Thyroid gland (tissue), 4 donors: ENCODE measurements at regions not wholly inside any gene's neighbourhood (a gene's known extent, or its start where the extent isn't known, plus 50 kb on each side); places are given as distances from the start of the nearest gene placed in this dataset.

Source experiments
- DNase-seq, 2 donors: peaks; one replicate each; pipeline ENCODE4 v3.0.0-alpha.2; 2019
- H3K27ac ChIP-seq, 3 donors: fragments of 200-600 bp; sonication (generic); 1 replicate in 2 of 3; 2 replicates in 1 of 3; pipeline ENCODE4 v1.5.1; 2016 to 2019; ENCODE audit warnings: mild to moderate bottlenecking in 1 of 3, moderate library complexity in 1 of 3
- H3K27me3 ChIP-seq: fragments of 200-600 bp; sonication (generic); one replicate; pipeline ENCODE4 v1.5.1; 2019
- H3K36me3 ChIP-seq, 2 donors: fragments of 200-600 bp; sonication (generic); one replicate each; pipeline ENCODE4 v1.5.1; 2016 to 2019
- H3K4me1 ChIP-seq, 2 donors: fragments of 200-600 bp; sonication (generic); one replicate each; pipeline ENCODE4 v1.5.1; 2017 to 2019
- H3K4me3 ChIP-seq, 3 donors: fragments of 200-600 bp; sonication (generic); replicated peaks in 1 of 3; 1 replicate in 2 of 3; 2 replicates in 1 of 3; pipeline ENCODE4 v1.5.1; 2016; ENCODE audit warnings: mild to moderate bottlenecking in 1 of 3
- H3K9me3 ChIP-seq: fragments of 200-600 bp; sonication (generic); one replicate; pipeline ENCODE4 v1.5.1; 2017
- CTCF ChIP-seq, 6 experiments: fragments of 200-600 bp in 3 of 6; fragments of 450-650 bp in 3 of 6; sonication (generic) in 3 of 6; IDR thresholded peaks; one replicate each; pipeline ENCODE4 v1.5.1; 2016 to 2019; ENCODE audit warnings: antibody characterized with exemption in 6 of 6, mild to moderate bottlenecking in 2 of 6, inconsistent platforms in 1 of 6, moderate library complexity in 1 of 6
- POLR2A ChIP-seq, 2 donors: fragments of 450-650 bp; IDR thresholded peaks; one replicate each; pipeline ENCODE4 v1.6.1; 2017; ENCODE audit warnings: antibody characterized with exemption in 2 of 2, mild to moderate bottlenecking in 2 of 2, moderate library complexity in 1 of 2
- WGBS, 2 donors: methylation state at CpG; one replicate each; pipeline ENCODE4 v1.1.5; 2017; 5-methylcytosine and 5-hydroxymethylcytosine counted together
- intact Hi-C: fragments of 100-400 bp; cut with DNase I; formaldehyde crosslinking; loops from one replicate; pipeline ENCODE4 v1.15.1; 2023

GRCh38 chr18:78766651-78767533 is 212.7 kb upstream of the SALL3 start:
- TF ChIP-seq POLR2A (IDR thresholded peaks at IDR 0.05) (no peak), CTCF (IDR thresholded peaks at IDR 0.05) (no peak)
- Histone ChIP-seq H3K4me3 (no peak overlapping the region), H3K27me3 (no peaks in the 10 kb centered on the region), H3K27ac (no peak overlapping the region), H3K9me3 (no peaks in the 10 kb centered on the region), H3K4me1 (no peaks in the 10 kb centered on the region), H3K36me3 (no peaks in the 10 kb centered on the region)
- intact Hi-C loops: no loop called here
- DNase-seq: no peak
- WGBS, 2 donors: 83 to 86% methylated on average over 30 of the region's 31 CpGs

- no peak overlapping the region for H3K4me3 ChIP-seq
- H3K9me3 ChIP-seq: no peaks in the 10 kb centered on the region
- WGBS, 2 donors: 89 to 92% methylated on average over 7 to 9 of the region's 14 CpGs
- H3K4me1 ChIP-seq: no peaks in the 10 kb centered on the region
- no peak overlapping the region for H3K27ac ChIP-seq
- TF ChIP-seq POLR2A (IDR thresholded peaks at IDR 0.05) (no peak), CTCF (IDR thresholded peaks at IDR 0.05) (no peak)
- no peaks in the 10 kb centered on the region for H3K27me3 ChIP-seq
- intact Hi-C loops: no loop called here
- DNase-seq: no peak
- H3K36me3 ChIP-seq: no peaks in the 10 kb centered on the region
These were observed 212.0 kb upstream of the SALL3 start for GRCh38 chr18:78767648-78768071.

GRCh38 chr18:78768221-78768620 is 211.4 kb upstream of the SALL3 start:
- intact Hi-C loops: no loop called here
- TF ChIP-seq CTCF (IDR thresholded peaks at IDR 0.05): no peak
- no peak for TF ChIP-seq POLR2A (IDR thresholded peaks at IDR 0.05)
- H3K27ac ChIP-seq: no peak overlapping the region
- DNase-seq: no peak
- H3K9me3 ChIP-seq: no peaks in the 10 kb centered on the region
- H3K27me3 ChIP-seq: no peaks in the 10 kb centered on the region
- H3K4me3 ChIP-seq: no peak overlapping the region
- H3K36me3 ChIP-seq: no peaks in the 10 kb centered on the region
- WGBS, 2 donors: 88 to 91% methylated on average over 13 of the region's 13 CpGs
- no peaks in the 10 kb centered on the region for H3K4me1 ChIP-seq

GRCh38 chr18:78768656-78769501 is 210.7 kb upstream of the SALL3 start:
- TF ChIP-seq CTCF (IDR thresholded peaks at IDR 0.05): no peak
- TF ChIP-seq POLR2A (IDR thresholded peaks at IDR 0.05): no peak
- WGBS, 2 donors: 51 to 63% methylated on average over 12 to 16 of the region's 25 CpGs

More at GRCh38 chr18:78768656-78769501, 210.7 kb upstream of the SALL3 start:
- H3K4me3 ChIP-seq: no peak overlapping the region
- no peaks in the 10 kb centered on the region for H3K9me3 ChIP-seq
- H3K27me3 ChIP-seq: no peaks in the 10 kb centered on the region
- intact Hi-C loops: no loop called here
- no peaks in the 10 kb centered on the region for H3K4me1 ChIP-seq
- no peak for DNase-seq
- H3K36me3 ChIP-seq: no peaks in the 10 kb centered on the region
- H3K27ac ChIP-seq: no peak overlapping the region
